ENCODE measurements at regions not wholly inside any gene's neighbourhood (a gene's known extent, or its start where the extent isn't known, plus 50 kb on each side); places are given as distances from the start of the nearest gene placed in this dataset.

DNA sequence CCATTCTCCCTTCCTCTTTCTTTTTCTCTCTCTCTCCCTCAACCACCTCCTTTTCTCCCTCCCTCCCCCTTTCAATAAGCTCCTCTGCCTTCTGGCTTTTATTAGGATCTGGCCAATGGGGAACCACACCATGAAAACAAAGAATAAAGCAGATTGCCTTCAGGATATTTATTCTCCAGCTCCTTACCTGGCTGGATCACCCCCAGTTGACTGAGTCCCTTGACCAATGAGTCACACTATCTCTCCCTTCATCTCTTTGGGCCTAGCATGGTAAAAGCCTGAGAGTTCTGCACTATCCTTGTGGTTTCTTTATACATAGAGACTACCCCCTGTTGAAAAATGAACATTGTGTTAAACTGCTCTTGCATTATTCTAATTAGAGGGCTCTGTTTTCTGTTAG, 476.8 kb downstream of the EPHA7 start:
- H3K27ac Mint-ChIP-seq = no peak overlapping the region
- TF ChIP-seq, protein P1, sequence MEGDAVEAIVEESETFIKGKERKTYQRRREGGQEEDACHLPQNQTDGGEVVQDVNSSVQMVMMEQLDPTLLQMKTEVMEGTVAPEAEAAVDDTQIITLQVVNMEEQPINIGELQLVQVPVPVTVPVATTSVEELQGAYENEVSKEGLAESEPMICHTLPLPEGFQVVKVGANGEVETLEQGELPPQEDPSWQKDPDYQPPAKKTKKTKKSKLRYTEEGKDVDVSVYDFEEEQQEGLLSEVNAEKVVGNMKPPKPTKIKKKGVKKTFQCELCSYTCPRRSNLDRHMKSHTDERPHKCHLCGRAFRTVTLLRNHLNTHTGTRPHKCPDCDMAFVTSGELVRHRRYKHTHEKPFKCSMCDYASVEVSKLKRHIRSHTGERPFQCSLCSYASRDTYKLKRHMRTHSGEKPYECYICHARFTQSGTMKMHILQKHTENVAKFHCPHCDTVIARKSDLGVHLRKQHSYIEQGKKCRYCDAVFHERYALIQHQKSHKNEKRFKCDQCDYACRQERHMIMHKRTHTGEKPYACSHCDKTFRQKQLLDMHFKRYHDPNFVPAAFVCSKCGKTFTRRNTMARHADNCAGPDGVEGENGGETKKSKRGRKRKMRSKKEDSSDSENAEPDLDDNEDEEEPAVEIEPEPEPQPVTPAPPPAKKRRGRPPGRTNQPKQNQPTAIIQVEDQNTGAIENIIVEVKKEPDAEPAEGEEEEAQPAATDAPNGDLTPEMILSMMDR (IDR thresholded peaks at IDR 0.05) = no peak
- no peaks in the 10 kb centered on the region for H3K27me3 Mint-ChIP-seq
- no peak overlapping the region for H3K4me3 Mint-ChIP-seq
- no peaks in the 10 kb centered on the region for H3K36me3 Mint-ChIP-seq (ENCODE audit: low read depth)
- H3K9me3 Mint-ChIP-seq = peaks cover 2% of the 10 kb centered on the region
- no peaks in the 10 kb centered on the region for H3K4me1 Mint-ChIP-seq
- ChIA-PET POLR2A (no interaction called here), CTCF (no interaction called here)
- ATAC-seq (ENCODE audit: low read depth) = no peak
- no peak for DNase-seq
- intact Hi-C loops (cut with micrococcal nuclease) = no loop called here

GRCh38 chr6:92934625-92935024, 484.7 kb downstream of the EPHA7 start:
- Mint-ChIP-seq H3K4me3 (no peak overlapping the region), H3K27ac (no peak overlapping the region), H3K4me1 (no peaks in the 10 kb centered on the region), H3K27me3 (no peaks in the 10 kb centered on the region), H3K36me3 (ENCODE audit: low read depth) (no peaks in the 10 kb centered on the region), H3K9me3 (peaks cover 6% of the 10 kb centered on the region)
- ChIA-PET CTCF (no interaction called here), POLR2A (no interaction called here)
- ATAC-seq (ENCODE audit: low read depth) (no peak), DNase-seq (no peak)
- intact Hi-C loops (cut with micrococcal nuclease) = no loop called here
- TF ChIP-seq, protein P1 (IDR thresholded peaks at IDR 0.05) = no peak

DNA sequence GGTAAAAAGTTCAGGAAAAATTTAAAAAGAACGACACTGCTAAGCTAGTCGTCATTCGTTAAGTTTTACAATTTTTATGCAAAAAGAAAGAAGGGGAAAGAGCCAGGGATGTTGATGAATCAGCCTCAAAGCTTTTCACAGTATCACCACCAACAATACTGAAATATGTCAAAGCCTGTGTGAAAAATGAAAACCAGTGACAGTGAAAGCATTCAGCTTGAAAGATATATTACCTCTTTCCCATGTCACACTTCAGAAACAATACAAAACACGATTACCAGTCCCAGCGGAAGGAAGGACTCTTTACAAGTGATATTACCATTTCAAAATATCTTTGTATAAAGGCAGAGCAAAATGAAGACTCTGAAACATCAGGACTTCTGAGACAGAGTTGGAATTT, 489.2 kb downstream of the EPHA7 start:
- ATAC-seq (ENCODE audit: low read depth) = no peak
- intact Hi-C loops (cut with micrococcal nuclease) = no loop called here
- H3K27me3 Mint-ChIP-seq = no peaks in the 10 kb centered on the region
- no peak overlapping the region for H3K4me3 Mint-ChIP-seq
- H3K9me3 Mint-ChIP-seq = peaks cover 6% of the 10 kb centered on the region
- TF ChIP-seq, protein P1 (IDR thresholded peaks at IDR 0.05) = no peak
- no peaks in the 10 kb centered on the region for H3K4me1 Mint-ChIP-seq
- H3K27ac Mint-ChIP-seq = no peak overlapping the region
- ChIA-PET CTCF (no interaction called here), POLR2A (no interaction called here)
- DNase-seq = no peak
- no peaks in the 10 kb centered on the region for H3K36me3 Mint-ChIP-seq (ENCODE audit: low read depth)

DNA sequence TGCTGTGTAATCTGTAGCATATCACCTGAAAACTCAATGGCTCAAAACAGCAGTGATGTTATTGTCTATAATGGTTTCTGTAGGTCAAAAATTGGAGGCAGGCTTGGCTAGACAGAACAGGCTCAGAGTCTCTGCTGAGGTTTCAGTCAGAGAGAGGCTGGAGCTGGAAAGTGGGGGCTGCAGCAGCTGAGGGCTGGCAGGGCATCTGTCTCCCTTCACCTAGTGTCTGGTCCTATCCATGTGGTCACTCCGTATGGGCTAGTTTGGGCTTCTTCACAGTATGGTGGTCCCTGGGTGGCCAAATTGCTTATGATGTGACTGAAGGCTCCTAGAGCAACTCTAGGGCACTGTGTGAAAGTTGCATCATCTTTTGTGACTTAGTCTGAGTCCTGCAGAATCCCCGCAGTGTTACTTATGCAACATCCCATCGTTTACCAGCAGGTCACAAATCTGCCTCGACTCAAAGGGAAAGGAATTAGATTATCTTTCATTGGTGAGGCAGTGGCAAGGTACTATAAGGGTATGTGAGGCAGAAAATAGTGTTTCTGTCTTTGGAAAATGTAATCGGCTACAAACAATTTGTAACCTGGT, 497.0 kb downstream of the EPHA7 start:
- Mint-ChIP-seq H3K36me3 (ENCODE audit: low read depth) (no peaks in the 10 kb centered on the region), H3K4me1 (no peaks in the 10 kb centered on the region), H3K4me3 (no peak overlapping the region), H3K27me3 (no peaks in the 10 kb centered on the region), H3K9me3 (no peaks in the 10 kb centered on the region), H3K27ac (no peak overlapping the region)
- POLR2A ChIA-PET = no interaction called here
- intact Hi-C loops (cut with micrococcal nuclease) = no loop called here
- CTCF ChIA-PET = no interaction called here
- ATAC-seq (ENCODE audit: low read depth) (no peak), DNase-seq (no peak)
- TF ChIP-seq, protein P1 (IDR thresholded peaks at IDR 0.05) = no peak

DNA sequence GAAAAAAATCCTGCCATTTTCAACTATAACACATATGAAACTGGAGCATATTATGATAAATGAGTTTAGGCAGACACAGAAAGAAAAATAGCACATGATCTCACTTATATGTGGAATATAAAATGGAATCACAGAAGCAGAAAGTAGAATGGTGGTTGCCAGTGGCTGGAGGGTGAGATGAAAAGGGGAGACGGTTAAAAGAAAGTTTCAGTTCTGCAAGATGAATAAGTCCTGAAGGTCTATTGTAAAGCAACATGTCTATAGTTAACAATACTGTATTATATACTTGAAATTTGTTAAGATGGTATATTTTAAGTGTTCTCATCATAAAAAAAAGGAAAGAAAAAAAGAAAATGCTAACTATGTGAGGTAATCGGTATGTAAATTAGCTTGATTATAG, 503.9 kb downstream of the EPHA7 start:
- ChIA-PET POLR2A (no interaction called here), CTCF (no interaction called here)
- intact Hi-C loops (cut with micrococcal nuclease) = no loop called here
- DNase-seq = no peak
- Mint-ChIP-seq H3K36me3 (ENCODE audit: low read depth) (no peaks in the 10 kb centered on the region), H3K27me3 (no peaks in the 10 kb centered on the region), H3K9me3 (no peaks in the 10 kb centered on the region), H3K27ac (no peak overlapping the region), H3K4me3 (no peak overlapping the region), H3K4me1 (no peaks in the 10 kb centered on the region)
- TF ChIP-seq, protein P1 (IDR thresholded peaks at IDR 0.05) = no peak
- ATAC-seq (ENCODE audit: low read depth) = no peak

Data from activated B cell treated with CpG ODN at 0.5 μM for 24 hours (primary cell).